GM11168 (cell line): ENCODE measurements at regions not wholly inside any gene's neighbourhood (a gene's known extent, or its start where the extent isn't known, plus 50 kb on each side); places are given as distances from the start of the nearest gene placed in this dataset.
"Not testable (repeated sequence)": the region's sequence is repeated elsewhere in the genome, so short reads cannot be mapped to it uniquely, and the experiment has no call there.

Source experiments
- in situ Hi-C: fragments of 300-500 bp; cut with MboI; formaldehyde crosslinking; loops from one replicate; pipeline ENCODE4 v1.12.0; 2022; ENCODE audit warnings: low sequenced_read_pairs; ENCODE audit not compliant: unreplicated experiment

DNA sequence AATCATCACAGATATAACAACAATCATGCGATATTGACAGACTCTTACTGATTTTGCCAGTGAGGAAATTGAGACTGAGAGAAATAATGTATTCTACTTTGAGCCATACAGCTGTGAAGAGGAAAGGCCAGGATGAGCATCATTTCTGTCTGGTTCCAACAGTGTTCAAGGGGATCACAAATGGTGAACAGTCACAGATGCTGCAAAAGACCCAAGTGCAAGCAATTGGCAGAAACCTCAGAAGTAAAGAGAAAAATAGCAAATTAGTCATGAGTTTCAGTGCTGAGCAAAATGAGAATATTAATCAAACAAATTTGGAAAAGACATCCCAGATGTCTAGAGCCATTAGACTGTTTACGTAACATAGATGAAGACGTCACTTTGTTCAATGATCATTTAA, 114.1 kb downstream of the RAB38 start:
- in situ Hi-C loops, result no loop called here

DNA sequence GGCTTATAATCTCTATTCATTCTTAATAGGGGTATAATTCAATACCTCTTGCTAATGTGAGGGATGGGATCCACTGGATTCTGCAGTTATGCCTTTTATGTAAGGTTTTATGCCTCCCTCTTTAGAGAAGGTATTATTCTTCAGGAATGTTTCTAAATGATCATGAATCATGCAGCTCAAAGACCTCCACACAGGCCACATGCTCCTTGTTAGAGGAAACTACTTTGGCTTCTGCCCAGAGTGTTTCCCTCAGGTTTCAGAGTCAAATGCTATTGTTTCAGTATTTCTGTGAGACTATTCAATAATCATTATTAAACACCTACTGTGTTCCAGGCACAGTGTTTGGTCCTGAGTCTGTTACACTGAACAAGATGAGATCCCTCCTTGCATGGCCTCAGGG, 115.9 kb downstream of the RAB38 start:
- in situ Hi-C loops, result no loop called here

DNA sequence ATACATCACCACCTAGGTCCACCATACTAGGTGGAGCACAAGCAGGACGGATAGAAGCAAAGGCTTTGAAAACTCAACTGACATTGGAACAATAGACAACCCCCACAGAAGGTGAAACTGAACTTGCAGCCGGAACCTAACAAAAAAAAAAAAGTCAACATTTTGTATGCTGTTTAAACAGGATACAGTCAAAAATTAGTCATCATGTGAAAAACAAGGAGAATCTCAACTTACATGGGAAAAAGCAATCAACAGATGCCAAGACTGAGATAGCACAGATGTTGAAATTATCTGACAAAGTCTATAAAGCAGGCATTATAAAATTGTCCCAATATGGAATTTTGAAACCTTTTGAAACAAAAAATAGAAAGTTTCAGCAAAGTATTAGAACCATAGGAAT, 123.8 kb downstream of the RAB38 start:
- in situ Hi-C loops, result no loop called here

DNA sequence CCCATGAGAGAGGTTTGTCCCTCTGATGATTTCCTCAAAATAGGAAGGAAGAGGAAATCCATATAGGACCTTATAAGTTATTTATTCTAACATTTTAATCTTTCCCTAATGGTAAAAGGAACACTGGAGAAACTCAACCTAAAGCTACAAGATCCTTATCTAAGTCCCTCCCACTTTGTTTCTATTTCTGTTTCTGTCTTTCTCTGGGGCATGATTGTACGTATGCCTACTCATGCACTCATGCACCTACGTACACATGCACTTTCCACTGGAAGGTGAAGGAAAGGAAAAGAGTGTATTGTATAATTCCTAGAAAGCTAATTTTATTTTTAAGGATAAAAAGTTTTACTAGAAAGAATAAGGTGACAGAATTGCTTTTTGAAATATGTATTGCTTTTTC, 125.0 kb downstream of the RAB38 start:
- in situ Hi-C loops, result no loop called here

DNA sequence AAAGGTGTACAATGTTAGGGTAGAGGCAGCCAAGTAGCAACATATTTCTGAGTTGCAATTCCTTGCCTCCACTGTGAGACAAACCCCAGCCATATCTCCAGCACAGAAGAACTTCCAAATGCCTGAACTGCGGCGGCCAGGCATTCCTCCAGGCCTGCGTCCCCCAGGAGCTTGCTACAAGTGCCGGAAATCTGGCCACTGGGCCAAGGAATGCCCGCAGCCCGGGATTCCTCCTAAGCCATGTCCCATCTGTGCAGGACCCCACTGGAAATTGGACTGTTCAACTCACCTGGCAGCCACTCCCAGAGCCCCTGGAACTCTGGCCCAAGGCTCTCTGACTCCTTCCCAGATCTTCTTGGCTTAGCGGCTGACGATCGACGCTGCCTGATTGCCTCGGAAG, 130.0 kb downstream of the RAB38 start:
- in situ Hi-C loops, result not testable (repeated sequence)

DNA sequence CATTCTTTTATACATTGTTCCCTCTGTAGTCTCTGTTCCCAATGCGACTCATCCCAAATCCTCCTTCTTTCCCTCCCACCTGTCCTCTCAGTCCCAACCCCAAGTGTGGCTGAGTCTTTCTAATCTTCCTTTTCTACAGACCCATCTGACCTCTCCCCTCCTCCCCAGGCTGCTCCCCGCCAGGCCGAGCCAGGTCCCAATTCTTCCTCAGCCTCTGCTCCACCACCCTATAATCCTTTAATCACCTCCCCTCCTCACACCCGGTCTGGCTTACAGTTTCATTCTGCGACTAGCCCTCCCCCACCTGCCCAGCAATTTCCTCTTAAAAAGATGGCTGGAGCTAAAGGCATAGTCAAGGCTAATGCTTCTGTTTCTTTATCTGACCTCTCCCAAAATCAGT, 130.6 kb downstream of the RAB38 start:
- in situ Hi-C loops, result not testable (repeated sequence)

DNA sequence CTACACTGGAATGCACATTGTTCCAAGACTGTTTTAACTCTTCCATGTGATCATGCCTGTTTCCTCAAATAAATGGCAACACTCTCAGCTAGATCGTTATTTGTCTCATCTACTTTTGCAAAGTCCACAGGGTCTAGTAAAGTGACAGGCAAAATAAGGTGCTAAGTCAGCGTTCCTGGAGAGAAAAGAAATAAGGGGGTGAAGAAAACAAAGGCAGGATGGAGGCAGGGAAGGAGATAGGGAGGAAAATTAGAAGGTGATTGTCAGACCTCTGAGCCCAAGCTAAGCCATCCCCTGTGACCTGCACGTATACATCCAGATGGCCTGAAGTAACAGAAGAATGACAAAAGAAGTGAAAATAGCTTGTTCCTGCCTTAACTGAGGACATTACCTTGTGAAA, 132.1 kb downstream of the RAB38 start:
- in situ Hi-C loops, result no loop called here

DNA sequence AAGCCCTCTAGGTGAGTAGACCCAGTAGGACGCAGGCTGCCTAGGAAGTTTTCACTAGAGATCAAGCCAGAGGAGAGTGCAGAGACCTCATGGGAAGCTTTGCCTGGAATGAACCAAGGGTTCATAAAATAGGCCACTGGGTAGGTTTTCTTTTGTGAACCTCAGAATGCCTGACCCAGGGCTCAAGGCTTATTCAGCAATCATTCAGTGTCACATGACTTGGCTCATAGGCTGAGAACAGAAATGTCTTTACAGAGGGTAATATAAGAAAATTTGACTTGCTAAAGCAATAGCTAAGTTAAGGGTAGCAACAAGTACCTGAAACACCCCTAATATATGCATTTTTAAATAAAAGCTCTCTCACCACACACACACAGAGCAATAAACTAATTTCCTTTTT, 132.6 kb downstream of the RAB38 start:
- in situ Hi-C loops, result no loop called here

DNA sequence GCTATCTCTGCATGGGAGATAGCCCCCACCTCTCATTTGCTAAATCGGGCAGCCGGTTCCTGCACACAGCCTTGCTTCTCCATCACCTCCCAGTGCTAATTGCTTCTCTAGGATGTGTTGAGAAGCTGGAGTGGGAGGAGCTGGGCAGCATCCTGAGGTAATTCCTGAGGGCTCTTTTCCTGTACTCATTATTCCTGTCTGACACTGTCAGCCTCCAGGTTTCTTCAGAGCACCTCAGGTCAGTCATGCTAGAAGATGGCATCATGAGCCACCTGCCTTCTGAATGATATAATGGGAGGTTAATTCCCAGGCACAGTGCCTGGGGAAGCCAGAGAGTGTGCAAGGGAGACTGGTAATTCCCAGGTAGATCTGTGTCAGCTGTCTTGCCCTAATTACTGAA, 133.0 kb downstream of the RAB38 start:
- in situ Hi-C loops, result no loop called here

DNA sequence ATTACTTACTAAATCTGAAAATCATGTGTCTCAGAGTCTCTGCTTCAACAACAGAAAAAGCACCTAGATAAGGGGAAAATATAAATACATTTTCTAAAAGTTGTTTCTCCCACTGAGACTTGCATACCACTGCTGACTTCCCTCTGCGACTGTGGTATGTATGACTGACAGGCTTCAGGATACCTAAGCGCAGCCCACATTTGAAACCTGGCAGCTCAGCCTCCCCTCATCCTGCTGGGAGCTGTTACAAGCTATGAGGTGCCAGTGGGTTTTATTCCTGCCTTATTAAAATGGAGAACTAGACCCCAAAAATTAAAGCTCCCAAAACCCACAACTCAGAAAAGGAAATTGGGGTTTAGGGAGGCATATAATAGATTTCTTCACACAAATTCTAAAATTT, 133.6 kb downstream of the RAB38 start:
- in situ Hi-C loops, result no loop called here

DNA sequence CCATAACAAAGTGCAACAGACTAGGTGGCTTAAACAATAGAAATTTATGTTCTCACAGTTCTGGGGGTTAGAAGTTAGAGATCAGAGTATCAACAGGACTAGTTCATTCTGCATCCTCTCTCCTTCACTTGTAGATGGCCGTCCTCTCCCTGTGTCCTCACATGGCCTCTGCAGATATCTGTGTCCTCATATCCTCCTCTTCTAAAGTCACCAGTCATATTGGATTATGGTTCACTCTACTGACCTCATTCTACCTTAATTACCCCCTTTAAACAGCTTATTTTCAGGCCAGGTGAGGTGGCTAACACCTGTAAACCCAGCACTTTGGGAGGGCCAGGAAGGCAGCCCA, 135.1 kb downstream of the RAB38 start:
- in situ Hi-C loops, result no loop called here

DNA sequence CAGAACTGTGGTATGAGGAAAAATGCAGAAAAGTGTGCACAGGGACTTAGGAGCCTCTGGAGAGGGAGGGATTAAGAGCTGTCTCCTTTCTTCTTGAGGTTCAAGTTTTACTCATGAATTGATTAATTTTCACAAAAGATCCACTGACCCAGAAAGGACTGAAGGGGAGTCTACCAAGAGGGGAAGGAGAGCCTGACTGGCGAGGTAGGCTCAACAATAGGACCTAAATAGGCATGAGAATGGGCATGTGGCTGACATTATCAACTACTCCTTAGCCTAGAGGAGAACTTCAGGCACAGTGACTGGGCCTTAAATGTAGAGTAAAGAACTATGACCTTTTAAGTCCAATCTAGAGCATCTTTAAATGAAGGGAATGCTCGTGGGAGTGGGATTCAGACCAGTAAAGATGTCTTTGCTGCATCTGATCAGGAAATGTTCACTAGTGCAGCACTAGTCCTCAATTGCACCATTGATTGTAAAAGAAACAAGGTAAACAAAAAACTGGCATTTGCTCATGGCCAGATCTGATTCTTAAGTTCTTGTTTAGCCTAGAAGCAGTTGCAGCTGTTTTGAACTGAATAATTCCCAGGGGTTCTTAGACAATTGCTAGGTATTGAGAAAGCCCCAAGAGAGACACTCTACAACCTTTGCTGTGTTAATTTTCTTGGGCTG, 135.6 kb downstream of the RAB38 start:
- in situ Hi-C loops, result no loop called here

DNA sequence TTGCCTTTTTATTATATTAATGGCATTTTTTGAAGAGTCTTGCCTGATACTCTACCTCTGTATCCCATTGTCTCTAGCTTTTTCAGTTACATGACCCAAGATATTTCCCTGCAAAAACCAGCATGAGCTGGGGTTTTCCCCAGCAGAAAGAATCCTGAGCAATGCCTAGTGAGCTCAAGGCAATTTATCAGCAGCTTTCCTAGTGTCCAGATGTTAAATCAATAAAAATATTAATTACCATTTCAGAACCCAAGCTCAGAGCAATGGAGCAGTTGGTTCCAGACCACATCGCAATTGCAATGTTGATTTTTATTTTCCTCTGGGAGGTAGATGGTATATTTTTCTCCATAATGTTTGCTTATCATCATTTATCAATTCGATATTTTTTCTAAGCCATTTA, 137.2 kb downstream of the RAB38 start:
- in situ Hi-C loops, result no loop called here

DNA sequence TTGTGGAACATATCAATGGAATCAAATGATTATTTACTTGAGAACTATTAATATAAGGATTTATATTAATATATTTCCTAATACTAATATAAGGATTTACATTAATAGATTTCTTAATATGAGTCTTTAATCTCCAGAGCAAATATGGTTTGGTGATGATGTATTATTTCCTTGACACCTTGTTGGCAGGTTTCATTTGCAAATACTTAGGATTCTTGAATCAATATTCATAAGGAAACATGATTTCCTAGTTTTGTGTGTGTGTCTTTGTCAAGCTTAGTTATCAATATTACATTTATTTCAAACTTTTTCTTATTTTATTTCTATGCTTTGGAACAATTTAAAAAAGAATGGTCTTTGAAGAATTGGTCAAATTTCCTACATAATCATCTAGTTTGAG, 138.5 kb downstream of the RAB38 start:
- in situ Hi-C loops, result no loop called here

DNA sequence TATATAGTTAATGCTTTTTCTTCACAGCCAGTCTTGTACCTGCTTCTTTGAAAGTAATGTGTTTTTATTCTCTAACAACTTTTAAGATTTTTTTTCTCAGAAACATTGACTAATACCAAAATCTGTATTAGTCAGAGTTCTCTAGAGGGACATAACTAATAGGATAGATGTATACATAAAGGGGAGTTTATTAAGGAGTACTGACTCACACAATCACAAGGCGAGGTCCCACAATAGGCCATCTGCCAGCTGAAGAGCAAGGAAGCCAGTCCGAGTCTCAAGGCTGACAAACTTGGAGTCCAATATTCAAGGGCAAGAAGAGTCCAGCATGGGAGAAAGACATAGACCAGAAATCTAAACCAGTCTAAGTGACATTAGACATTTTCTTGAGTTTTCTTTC, 140.0 kb downstream of the RAB38 start:
- in situ Hi-C loops, result no loop called here

DNA sequence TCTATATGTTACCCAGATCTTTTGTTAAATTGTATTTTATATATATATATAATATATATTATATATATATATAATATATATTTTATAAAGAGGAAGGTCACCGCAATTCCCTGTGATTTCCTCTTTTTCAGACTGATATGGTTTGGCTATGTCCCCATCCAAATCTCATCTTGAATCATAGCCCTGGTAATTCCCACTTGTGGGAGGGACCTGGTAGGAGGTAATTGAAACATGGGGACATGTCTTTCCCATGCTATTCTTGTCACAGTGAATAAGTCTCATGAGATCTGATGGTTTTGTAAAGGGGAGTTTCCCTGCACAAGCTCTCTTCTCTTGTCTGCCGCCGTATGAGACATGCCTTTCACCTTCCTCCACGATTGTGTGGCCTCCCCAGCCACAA, 157.6 kb downstream of the RAB38 start:
- in situ Hi-C loops, result no loop called here

DNA sequence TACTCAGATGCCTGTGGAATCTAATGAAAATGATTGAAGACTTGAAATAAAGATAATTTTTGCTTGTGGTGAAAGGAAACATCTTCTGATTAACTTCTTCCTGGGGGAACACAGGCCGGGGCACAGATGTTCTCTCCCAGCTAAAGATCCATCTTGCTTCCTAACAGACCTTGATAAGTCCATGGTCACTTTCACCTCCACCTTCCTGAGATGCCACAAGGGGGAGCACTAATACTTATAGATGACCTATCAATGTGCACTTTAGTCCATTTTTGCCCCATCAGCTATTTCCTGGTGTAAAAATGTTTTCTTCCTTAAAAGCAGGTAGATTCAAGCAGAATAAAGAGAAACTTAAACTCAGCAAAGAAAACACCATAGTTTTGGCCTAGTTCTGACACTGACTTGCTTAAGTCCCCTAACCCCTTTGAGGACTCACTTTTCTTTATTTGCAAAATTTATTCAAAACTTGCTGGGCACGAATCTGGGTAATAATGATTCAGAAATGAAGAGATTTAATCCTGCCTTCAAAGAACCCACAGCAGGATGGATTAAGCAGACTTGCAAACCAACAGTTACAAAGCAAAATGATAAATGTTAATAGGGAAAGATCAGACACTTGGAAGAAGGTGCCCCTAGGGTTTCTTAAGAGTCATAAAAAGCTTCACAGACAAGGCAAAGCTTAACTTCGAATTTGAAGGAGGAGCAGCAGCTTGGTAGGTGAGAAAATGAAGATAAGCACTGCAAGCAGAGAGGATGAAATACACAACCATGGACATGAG, 158.7 kb downstream of the RAB38 start:
- in situ Hi-C loops, result no loop called here

DNA sequence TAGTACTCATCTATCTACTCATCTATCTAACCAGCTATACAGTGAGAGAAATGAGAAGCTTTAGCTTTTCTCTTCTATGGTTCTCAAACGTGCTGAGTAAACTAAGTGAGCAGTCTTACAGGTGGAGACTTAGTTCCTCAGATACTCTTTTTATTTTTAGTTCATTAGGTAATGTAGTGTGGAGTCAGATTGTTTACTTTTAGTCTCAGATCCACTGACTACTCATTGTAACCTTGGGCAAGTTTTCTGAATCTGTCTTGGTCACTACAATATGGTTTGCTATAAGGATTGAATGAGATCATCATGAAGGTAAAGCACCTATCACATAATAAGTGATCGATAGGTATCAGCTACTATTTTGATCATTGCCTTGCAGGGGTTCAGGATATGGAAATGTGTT, 160.1 kb downstream of the RAB38 start:
- in situ Hi-C loops, result no loop called here

DNA sequence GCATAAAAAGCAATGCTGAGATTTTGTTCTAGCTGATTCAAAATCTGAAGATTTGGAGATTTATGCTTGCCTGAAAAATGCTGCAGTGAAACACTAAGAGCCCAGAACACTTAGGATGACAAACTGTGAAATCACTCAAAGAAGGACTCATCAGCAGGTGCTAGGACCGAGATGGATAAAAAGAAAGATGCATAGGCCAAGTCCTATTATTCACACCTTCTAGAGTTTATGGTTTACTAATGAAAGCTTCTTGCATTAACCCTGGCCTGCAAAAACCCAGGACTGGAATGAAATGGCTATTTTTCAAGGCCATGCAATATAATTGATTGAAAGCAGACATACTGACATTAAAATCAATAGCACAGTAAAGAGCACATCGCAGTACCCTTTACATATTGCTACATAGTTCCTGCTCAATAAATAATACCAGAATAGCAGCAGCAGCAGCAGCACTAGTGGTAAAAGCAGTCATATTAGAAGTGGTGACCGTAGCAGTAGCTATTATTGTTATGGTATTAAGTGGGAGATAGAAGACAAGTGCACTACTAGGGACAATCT, 161.7 kb downstream of the RAB38 start:
- in situ Hi-C loops, result no loop called here

DNA sequence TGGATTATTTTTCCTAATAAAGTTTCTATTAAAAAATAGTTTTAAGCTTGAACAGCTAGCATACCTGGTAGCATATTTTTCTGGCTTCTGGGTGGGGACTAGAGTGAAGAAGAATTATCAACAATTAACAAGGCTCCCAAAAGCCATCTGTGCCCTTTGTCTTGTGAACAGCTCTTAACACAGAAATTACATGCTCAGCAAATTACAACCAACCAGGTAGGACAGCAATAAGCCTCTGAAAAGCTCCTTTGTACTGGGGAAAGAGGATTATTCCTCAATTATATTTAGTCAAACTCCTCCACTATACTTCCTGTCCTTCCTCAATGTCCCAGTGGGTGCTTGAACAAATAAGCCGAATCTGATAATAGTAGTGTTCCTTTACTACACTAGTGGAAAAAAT, 162.8 kb downstream of the RAB38 start:
- in situ Hi-C loops, result no loop called here

DNA sequence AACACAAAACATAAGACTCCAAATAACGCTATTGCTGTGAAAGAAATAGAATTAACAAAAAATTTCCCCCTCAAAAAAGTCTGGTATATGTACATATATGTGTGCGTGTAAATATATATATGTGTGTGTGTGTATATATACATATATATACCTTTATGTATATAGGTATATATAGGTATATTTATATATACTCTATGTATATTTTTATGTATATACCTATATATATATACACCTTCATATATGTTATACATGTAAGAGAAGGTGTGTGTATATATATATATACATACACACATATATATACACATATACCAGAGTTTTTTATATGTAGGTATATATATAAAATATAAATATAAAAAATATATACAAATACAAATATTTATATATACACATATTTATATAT, 199.2 kb downstream of the RAB38 start:
- in situ Hi-C loops, result no loop called here

DNA sequence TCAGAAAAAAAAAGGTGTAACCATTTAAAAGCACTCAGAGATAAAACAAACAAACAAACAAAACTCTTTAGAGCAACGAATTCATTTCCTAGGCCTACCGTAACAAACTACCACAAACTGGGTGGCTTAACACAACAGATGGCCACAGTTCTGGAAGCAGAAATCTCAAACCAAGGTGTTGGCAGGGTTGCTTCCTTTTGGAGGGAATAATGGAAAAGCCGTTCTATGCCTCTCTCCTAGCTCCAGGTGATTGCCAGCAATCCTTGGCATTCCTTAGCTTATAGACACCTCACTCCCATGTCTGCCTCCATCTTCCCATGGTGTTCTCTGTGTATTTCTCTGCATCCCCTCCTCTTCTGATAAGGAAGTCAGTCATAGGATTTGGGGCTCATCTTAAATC, 200.4 kb downstream of the RAB38 start:
- in situ Hi-C loops, result no loop called here
